Retina (tissue), 1 donor: ENCODE measurements at regions not wholly inside any gene's neighbourhood (a gene's known extent, or its start where the extent isn't known, plus 50 kb on each side); places are given as distances from the start of the nearest gene placed in this dataset.

ENCODE experiments used
- DNase-seq: peaks from one replicate; pipeline ENCODE4 v3.0.0-alpha.2; 2016

- DNase-seq, result no peak
Measured at GRCh38 chr4:55175779-55176231, 50.4 kb upstream of the KDR start.

GRCh38 chr4:55176497-55176896 lies 51.1 kb upstream of the KDR start:
- no peak for DNase-seq

GRCh38 chr4:55177461-55177860 lies 52.1 kb upstream of the KDR start:
- no peak for DNase-seq

GRCh38 chr4:55178226-55179005 lies 53.0 kb upstream of the KDR start:
- DNase-seq, result no peak

GRCh38 chr4:55181010-55182005 lies 55.9 kb upstream of the KDR start:
- DNase-seq, result no peak

- no peak for DNase-seq
Measured at GRCh38 chr4:55183926-55184599, 58.7 kb upstream of the KDR start.

GRCh38 chr4:55184600-55185523 lies 59.5 kb upstream of the KDR start:
- DNase-seq, result no peak

GRCh38 chr4:55186123-55186522 lies 60.7 kb upstream of the KDR start:
- DNase-seq, result no peak

- peak; percentile 14 for DNase-seq
Measured at GRCh38 chr4:55186700-55187099, 61.3 kb upstream of the KDR start.

GRCh38 chr4:55214172-55214571 lies 88.8 kb upstream of the KDR start:
- no peak for DNase-seq

GRCh38 chr4:55215087-55215486 lies 89.7 kb upstream of the KDR start:
- no peak for DNase-seq

- peak; percentile 3 for DNase-seq
Measured at GRCh38 chr4:55216863-55217635, 91.7 kb upstream of the KDR start.

GRCh38 chr4:55218041-55218440 lies 92.6 kb upstream of the KDR start:
- DNase-seq, result no peak

GRCh38 chr4:55237839-55238238 lies 108.2 kb upstream of the SRD5A3 start:
- DNase-seq, result no peak

GRCh38 chr4:55238407-55238806 lies 107.6 kb upstream of the SRD5A3 start:
- no peak for DNase-seq

GRCh38 chr4:55241461-55241860 lies 104.6 kb upstream of the SRD5A3 start:
- DNase-seq, result no peak

GRCh38 chr4:55242506-55242905 lies 103.5 kb upstream of the SRD5A3 start:
- DNase-seq, result no peak

GRCh38 chr4:55247521-55247920 lies 98.5 kb upstream of the SRD5A3 start:
- DNase-seq, result no peak

GRCh38 chr4:55248756-55249155 lies 97.3 kb upstream of the SRD5A3 start:
- no peak for DNase-seq

GRCh38 chr4:55249476-55249875 lies 96.6 kb upstream of the SRD5A3 start:
- no peak for DNase-seq

- DNase-seq, result no peak
Measured at GRCh38 chr4:55251342-55251741, 94.7 kb upstream of the SRD5A3 start.
